GM21825 (cell line): ENCODE measurements at regions not wholly inside any gene's neighbourhood (a gene's known extent, or its start where the extent isn't known, plus 50 kb on each side); places are given as distances from the start of the nearest gene placed in this dataset.

Source experiments
- ATAC-seq: cut with Tn5 transposase; IDR thresholded peaks from one replicate; pipeline ENCODE4 v1.9.1; 2021; ENCODE audit warnings: mild to moderate bottlenecking, moderate library complexity; ENCODE audit not compliant: unreplicated experiment

DNA sequence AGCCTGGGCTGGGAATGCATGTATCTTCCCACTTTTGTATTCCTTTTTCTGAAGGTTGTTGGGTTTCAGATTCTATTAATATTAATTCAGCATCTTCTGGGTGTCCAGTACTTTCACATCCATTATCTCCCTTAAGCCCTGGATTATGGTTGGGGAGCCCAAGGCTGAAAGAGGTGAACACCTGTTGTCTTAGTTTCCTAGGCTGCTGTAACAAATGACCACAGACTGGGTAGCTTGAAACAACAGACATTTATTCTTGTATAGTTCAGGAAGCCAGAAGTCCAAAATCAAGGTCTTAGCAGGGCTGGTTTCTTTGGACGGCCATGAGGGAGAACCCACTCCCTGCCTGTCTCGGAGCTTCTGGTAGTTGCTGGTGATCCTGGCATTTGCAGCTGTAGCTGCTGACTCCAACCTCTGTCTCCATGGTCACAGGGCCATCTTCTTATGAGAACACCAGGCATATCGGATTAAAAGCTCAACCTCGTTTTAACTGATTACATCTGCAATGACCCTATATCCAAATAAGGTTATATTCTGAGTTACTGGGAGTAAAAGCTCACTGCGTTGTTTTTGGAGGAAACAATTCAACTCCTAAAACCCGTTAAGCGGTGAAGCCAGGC is 68.2 kb upstream of the CLMN start:
- no peak for ATAC-seq

GRCh38 chr14:95386536-95387095 is 66.9 kb upstream of the CLMN start:
- ATAC-seq: no peak

- no peak for ATAC-seq
Observed at GRCh38 chr14:95385701-95386100, 66.0 kb upstream of the CLMN start.

DNA sequence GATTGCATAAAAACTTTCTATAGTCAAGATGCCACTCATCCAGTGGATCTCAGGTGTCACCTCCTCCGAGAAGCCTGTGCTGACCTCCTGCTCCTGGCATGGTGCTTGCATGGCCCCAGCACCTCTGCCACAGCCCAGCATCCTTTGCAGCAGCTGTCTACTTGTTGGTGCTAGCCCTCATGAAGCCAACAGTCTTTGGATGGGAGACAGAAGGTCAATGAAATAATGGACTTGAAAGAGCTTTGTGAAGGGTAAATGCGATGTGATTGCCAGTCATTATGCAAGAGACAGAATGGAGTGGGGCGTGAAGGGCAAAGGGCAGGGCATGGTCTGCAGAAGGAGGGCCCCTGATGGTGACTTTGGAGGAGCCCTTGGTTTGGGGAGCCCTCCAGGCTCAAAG is 63.0 kb upstream of the CLMN start:
- ATAC-seq: no peak

DNA sequence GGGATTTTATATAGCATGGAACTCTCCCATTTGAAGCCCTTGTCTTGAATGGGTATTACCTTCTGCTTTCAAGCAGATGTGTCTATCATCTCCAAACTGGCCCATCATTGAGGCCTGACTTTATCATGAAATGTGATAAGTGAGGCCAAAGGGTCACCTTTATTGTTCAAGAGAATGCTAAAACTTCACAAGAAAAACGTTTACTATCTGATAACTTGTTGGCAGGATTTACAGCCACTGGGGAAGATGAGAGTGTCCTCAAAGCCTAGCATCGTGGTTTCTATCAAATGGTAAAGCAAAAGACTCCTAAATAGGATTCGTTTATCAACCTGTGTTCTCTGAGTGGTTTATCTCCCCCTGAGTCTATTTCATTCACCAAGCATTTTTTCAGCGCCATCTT is 62.0 kb upstream of the CLMN start:
- ATAC-seq: no peak

GRCh38 chr14:95380350-95381042 is 60.8 kb upstream of the CLMN start:
- no peak for ATAC-seq

DNA sequence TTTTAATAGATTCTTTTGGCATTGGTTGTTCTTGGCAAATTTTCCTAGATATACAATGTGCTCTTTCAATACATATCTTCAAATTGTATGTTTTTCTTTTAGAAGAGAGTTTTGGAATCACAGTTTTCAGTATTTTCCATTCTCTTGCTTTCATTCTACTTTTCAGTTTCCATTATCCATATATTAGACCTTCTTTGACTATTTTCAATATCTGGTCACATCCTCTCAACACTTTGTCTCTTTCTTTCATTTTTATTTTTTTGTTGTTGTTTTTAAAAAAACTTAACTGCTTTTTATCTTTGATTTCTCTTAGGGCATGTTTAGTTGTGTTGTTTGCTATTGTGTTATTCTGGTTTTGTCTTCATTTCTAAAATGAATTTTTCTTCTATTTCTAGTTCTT is 59.9 kb upstream of the CLMN start:
- ATAC-seq: no peak

DNA sequence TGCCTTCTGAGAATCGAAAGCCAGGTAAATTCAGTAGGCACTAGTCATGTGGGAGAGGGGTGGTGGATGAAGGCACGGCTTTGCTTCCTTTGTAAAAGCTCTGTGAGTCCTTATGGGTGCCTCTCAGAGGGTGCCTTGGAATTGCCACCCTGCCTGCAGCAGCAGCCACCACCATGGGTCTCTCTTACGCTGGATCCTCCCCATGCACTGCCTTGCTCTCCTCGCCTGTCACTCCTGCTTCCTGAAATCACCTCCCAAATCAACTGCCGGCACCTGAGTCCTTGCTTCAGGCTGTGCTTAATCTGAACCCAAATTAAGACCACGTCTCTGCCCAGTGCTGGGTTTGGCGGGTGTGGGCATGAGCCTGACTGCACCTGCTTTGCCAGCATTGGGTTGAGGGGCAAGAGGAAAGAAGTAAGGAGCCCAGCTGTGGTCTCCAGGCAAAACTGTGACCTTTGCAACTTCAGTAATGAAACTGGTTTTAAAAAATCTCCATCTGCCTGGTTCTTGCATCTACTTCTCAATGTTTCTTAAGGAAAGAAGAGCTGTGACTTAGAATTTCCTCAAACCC is 55.9 kb upstream of the CLMN start:
- ATAC-seq: no peak

DNA sequence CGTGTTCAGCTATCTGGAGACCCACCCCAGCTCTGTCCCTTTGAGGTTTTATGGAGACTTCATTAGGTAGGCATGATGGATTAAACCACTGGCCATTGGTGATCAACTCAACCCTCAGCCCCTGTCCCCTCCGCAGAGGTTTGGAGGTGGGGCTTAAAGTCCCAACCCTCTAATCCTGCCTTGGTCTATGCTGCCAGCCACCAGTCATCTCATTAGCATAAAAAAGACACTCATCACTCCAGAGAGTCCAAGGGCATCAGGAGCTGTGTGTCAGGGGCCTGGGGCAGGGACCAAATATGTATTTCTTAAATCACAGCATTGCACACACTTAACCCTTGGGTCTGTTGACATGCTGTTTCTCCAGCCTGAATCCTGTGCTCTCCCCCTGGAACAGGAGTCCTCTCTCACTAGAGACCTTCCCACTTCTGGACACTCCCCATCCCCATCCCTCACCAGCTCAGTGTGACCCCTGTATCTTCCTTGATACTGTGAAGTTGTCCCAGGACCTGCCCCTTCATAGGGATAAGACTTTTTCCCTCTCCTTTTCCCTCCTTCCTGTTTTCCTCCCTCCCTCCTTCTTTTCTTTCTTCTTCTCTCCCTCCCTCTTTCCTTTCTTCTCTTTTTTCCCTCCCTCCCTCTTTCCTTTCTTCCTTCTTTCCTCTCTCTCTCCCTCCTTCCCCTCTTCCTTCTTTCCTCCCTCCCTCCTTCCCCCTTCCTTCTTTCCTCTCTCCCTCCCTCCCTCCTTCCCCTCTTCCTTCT is 54.7 kb upstream of the CLMN start:
- ATAC-seq: no peak

DNA sequence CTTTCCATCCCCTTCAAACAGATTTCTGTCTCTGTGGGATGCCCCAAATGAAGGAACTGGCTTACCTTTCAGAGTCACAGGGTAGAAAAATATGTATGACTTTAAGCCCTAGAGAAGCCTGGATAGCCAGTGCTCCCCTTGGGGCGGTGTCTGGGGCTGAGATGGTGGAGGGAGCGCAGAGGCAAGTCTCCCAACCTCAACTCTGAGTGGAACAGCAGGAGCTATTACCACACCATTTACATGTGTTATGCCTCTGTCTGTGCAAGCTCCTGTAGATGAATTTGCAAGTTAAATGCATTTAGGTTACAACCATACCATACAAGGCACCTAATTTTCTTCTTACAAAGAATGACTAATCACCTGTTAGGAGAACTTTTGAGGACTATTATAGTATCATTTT is 50.4 kb upstream of the CLMN start:
- no peak for ATAC-seq
